SK-N-SH (cell line): ENCODE measurements at regions not wholly inside any gene's neighbourhood (a gene's known extent, or its start where the extent isn't known, plus 50 kb on each side); places are given as distances from the start of the nearest gene placed in this dataset.

Experiments used
- CTCF ChIP-seq: fragments of 200-600 bp; sonication (generic); IDR thresholded peaks from 2 replicates; pipeline ENCODE4 v1.6.1; 2017; ENCODE audit warnings: antibody characterized with exemption, mild to moderate bottlenecking, moderate library complexity
- GABPA ChIP-seq: IDR thresholded peaks from 2 replicates; pipeline ENCODE4 v1.4.0; 2012; ENCODE audit warnings: low read depth, mild to moderate bottlenecking
- POLR2AphosphoS5 ChIP-seq: IDR thresholded peaks from 2 replicates; pipeline ENCODE4 v1.6.1; 2012; ENCODE audit warnings: low read depth, low read length
- REST ChIP-seq: IDR thresholded peaks from 2 replicates; pipeline ENCODE4 v1.6.1; 2012; ENCODE audit warnings: mild to moderate bottlenecking, low read depth, low read length, moderate library complexity
- TAF1 ChIP-seq: IDR thresholded peaks from 2 replicates; pipeline ENCODE4 v1.6.1; 2012; ENCODE audit warnings: low read depth, mild to moderate bottlenecking, low read length, moderate library complexity, borderline replicate concordance
- USF1 ChIP-seq: IDR thresholded peaks from 2 replicates; pipeline ENCODE4 v1.4.0; 2012; ENCODE audit warnings: low read depth, borderline replicate concordance

GRCh38 chr4:84145176-84145575 is 353.9 kb downstream of the NKX6-1 start:
- TF ChIP-seq GABPA (no peak), TAF1 (no peak), USF1 (no peak), POLR2AphosphoS5 (no peak), CTCF (no peak), REST (no peak)
